HCT116 (cell line): ENCODE measurements at regions not wholly inside any gene's neighbourhood (a gene's known extent, or its start where the extent isn't known, plus 50 kb on each side); places are given as distances from the start of the nearest gene placed in this dataset.

Source experiments
- ATAC-seq: fragments of 200-7000 bp; cut with Tn5 transposase; 2 replicates; pipeline ENCODE4 v1.9.1; 2020; ENCODE audit warnings: mild to moderate bottlenecking, moderate library complexity
- BruUV-seq: library from RNA; stranded (reverse); fragments of 400-500 nt; replicated peaks from 2 replicates; lab custom pipeline; 2021; lab: Mats Ljungman, UMichigan
- CTCF ChIA-PET: fragments of 300-600 bp; sonication (Branson Sonifier 250); formaldehyde crosslinking; loops from one replicate; lab custom pipeline; 2021; ENCODE audit warnings: antibody characterized with exemption; lab: Charles Lee
- POLR2A ChIA-PET: fragments of 300-600, 350-600 bp; sonication (Branson Sonifier 250); formaldehyde crosslinking; loops from one replicate; lab custom pipeline; 2021; ENCODE audit warnings: antibody characterized with exemption; lab: Charles Lee
- RAD21 ChIA-PET, 2 experiments: fragments of 300-600 bp; sonication (Branson Sonifier 250); formaldehyde crosslinking; loops; one replicate each; lab custom pipeline; 2023; ENCODE audit warnings: low total read pairs in 2 of 2; ENCODE audit not compliant: uncharacterized antibody in 2 of 2, unreplicated experiment in 2 of 2, low non-redundant PET in 1 of 2; lab: Charles Lee
- DNase-seq: peaks from one replicate; pipeline ENCODE4 v3.0.0-alpha.2; 2010; ENCODE audit warnings: low read depth, low spot score
- H2AFZ ChIP-seq: fragments of 200-600 bp; shearing (Covaris generic), sonication (generic); 2 replicates; pipeline ENCODE4 v1.6.1; 2017; ENCODE audit warnings: low read depth, mixed run types, mixed read lengths, antibody characterized with exemption, low read length; ENCODE audit not compliant: poor library complexity, severe bottlenecking
- H3K27ac ChIP-seq: 2 replicates; pipeline ENCODE4 v1.5.1; 2012; ENCODE audit warnings: low read depth, low read length
- H3K27me3 ChIP-seq: fragments of 200-600 bp; sonication (generic); 2 replicates; pipeline ENCODE4 v1.6.1; 2016; ENCODE audit warnings: mixed run types, low read length, mixed read lengths; ENCODE audit not compliant: insufficient read depth
- H3K36me3 ChIP-seq, 2 experiments: fragments of 200-500 bp in 1 of 2; fragments of 200-600 bp in 1 of 2; sonication (Bioruptor generic) in 1 of 2; sonication (generic) in 1 of 2; 2 replicates each; pipeline versions ENCODE4 v1.5.1 to v1.6.1; 2014 to 2016; ENCODE audit warnings: low read length in 2 of 2, inconsistent platforms in 1 of 2, mixed read lengths in 1 of 2, mixed run types in 1 of 2; ENCODE audit not compliant: insufficient read depth in 2 of 2, control insufficient read depth in 1 of 2
- H3K4me1 ChIP-seq, 2 experiments: fragments of 200-600 bp in 1 of 2; sonication (generic) in 1 of 2; 2 replicates each; pipeline versions ENCODE4 v1.5.1 to v1.6.1; 2012 to 2017; ENCODE audit warnings: low read length in 2 of 2, inconsistent platforms in 1 of 2, mild to moderate bottlenecking in 1 of 2, mixed read lengths in 1 of 2, mixed run types in 1 of 2, moderate library complexity in 1 of 2; ENCODE audit not compliant: insufficient read depth in 2 of 2, control insufficient read depth in 1 of 2
- H3K4me2 ChIP-seq: fragments of 200-600 bp; sonication (generic); 2 replicates; pipeline ENCODE4 v1.6.1; 2017; ENCODE audit warnings: mixed run types, low read length, mixed read lengths
- H3K4me3 ChIP-seq, 2 experiments: fragments of 200-600 bp in 1 of 2; sonication (generic) in 1 of 2; replicated peaks in 1 of 2; 2 replicates each; pipeline ENCODE4 v1.5.1; 2011 to 2016; ENCODE audit warnings: low read length in 2 of 2, control low read depth in 1 of 2, low read depth in 1 of 2, mild to moderate bottlenecking in 1 of 2, mixed read lengths in 1 of 2, mixed run types in 1 of 2
- H3K79me2 ChIP-seq: fragments of 200-600 bp; sonication (generic); 2 replicates; pipeline ENCODE4 v1.6.1; 2017; ENCODE audit warnings: mild to moderate bottlenecking, mixed run types, low read length, moderate library complexity, mixed read lengths; ENCODE audit not compliant: insufficient read depth
- H3K9ac ChIP-seq: fragments of 200-600 bp; sonication (generic); 2 replicates; pipeline ENCODE4 v1.6.1; 2016; ENCODE audit warnings: low read length, mixed read lengths
- H3K9me2 ChIP-seq: fragments of 200-600 bp; sonication (generic), shearing (Covaris generic); 2 replicates; pipeline ENCODE4 v1.6.1; 2017; ENCODE audit warnings: mixed run types, mild to moderate bottlenecking, moderate library complexity; ENCODE audit not compliant: insufficient read depth
- H3K9me3 ChIP-seq, 2 experiments: fragments of 200-500 bp in 1 of 2; fragments of 200-600 bp in 1 of 2; sonication (Bioruptor generic) in 1 of 2; sonication (generic) in 1 of 2; 2 replicates each; pipeline ENCODE4 v1.6.1; 2014 to 2017; ENCODE audit warnings: low read length in 2 of 2, mixed read lengths in 2 of 2, inconsistent platforms in 1 of 2, low read depth in 1 of 2, mild to moderate bottlenecking in 1 of 2, mixed run types in 1 of 2, moderate library complexity in 1 of 2; ENCODE audit not compliant: control insufficient read depth in 1 of 2, insufficient read depth in 1 of 2
- H4K20me1 ChIP-seq: fragments of 200-600 bp; sonication (generic), shearing (Covaris generic); 2 replicates; pipeline ENCODE4 v1.6.1; 2017; ENCODE audit warnings: mixed run types, mild to moderate bottlenecking, moderate library complexity; ENCODE audit not compliant: insufficient read depth
- ATF3 ChIP-seq: IDR thresholded peaks from 2 replicates; pipeline ENCODE4 v1.6.1; 2012
- ELF1 ChIP-seq: IDR thresholded peaks from 2 replicates; pipeline ENCODE4 v1.6.1; 2012; ENCODE audit warnings: low read depth, borderline replicate concordance
- JUND ChIP-seq: IDR thresholded peaks from 2 replicates; pipeline ENCODE4 v1.6.1; 2012
- REST ChIP-seq: IDR thresholded peaks from 2 replicates; pipeline ENCODE4 v1.6.1; 2012; ENCODE audit warnings: low read depth
- SIN3A ChIP-seq: IDR thresholded peaks from 2 replicates; pipeline ENCODE4 v1.6.1; 2012; ENCODE audit warnings: low read depth
- YY1 ChIP-seq: IDR thresholded peaks from 2 replicates; pipeline ENCODE4 v1.6.1; 2011; ENCODE audit warnings: low read length, low read depth, moderate library complexity, mild to moderate bottlenecking; ENCODE audit not compliant: insufficient replicate concordance; ENCODE audit errors: extremely low read depth
- ZNF274 ChIP-seq: fragments of 200-500 bp; sonication (Bioruptor generic); IDR thresholded peaks from 2 replicates; pipeline ENCODE4 v1.6.1; 2014; ENCODE audit warnings: mild to moderate bottlenecking, low read depth, low read length, inconsistent platforms
- intact Hi-C: fragments of 100-400 bp; cut with micrococcal nuclease; formaldehyde crosslinking; loops from 2 replicates; pipeline ENCODE4 v1.10.0; 2022

DNA sequence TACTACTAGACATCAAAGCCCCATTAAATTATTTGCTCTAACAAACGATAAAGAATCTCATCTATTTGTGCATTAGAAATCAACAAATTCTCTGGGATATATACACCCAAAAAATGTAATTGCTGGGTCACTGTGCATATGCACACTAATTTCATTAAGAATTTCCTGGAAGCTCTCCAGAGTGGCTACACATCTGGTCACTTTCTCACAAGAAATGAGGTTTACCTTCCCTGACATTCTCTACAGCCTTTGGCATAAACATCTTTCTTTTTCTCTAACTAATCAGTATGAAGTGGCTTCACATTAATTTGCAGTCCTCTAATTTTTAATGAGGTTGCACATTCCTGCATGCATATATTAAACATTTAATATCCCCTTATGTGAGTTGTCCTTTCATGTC is 150.8 kb upstream of the ANO5 start (continued):
- no peak for TF ChIP-seq YY1
- TF ChIP-seq ATF3 = no peak

DNA sequence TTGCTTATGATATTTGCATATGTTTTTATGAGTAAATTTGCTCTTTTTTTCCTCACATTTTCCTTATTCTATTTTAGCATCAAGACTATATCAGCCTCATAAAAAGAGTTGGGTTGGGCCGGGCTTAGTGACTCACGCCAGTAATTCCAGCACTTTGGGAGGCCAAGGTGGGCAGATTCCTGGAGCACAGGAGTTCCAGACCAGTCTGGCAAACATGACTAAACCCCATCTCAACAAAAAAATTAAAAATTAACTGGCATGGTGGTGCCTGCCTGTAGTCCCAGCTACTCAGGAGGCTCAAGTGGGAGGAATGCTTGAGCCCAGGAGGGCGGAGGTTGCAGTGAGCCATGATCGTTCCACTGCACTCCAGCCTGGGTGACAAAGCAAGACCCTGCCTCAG is 148.8 kb upstream of the ANO5 start:
- H3K36me3 ChIP-seq = no peaks in the 10 kb centered on the region
- no peak overlapping the region for H3K4me3 ChIP-seq
- ChIA-PET POLR2A (no interaction called here), CTCF (no interaction called here), RAD21 (no interaction called here)
- no peak for DNase-seq
- no peak for TF ChIP-seq SIN3A
- TF ChIP-seq ZNF274 = no peak
- no peak for TF ChIP-seq YY1
- no peak for TF ChIP-seq REST
- no peak for TF ChIP-seq JUND
- no peak for TF ChIP-seq ELF1
- H3K4me2 ChIP-seq = no peak overlapping the region
- no peaks in the 10 kb centered on the region for H4K20me1 ChIP-seq
- H3K27ac ChIP-seq = no peak overlapping the region
- intact Hi-C loops = no loop called here
- H3K9me3 ChIP-seq = peaks cover 0 to 9% of the 10 kb centered on the region in 2 experiments; a peak in 2 of 4 replicates
- no TSS peak for BruUV-seq
- no peak for ATAC-seq
- no peaks in the 10 kb centered on the region for H3K9me2 ChIP-seq
- no peaks in the 10 kb centered on the region for H3K79me2 ChIP-seq
- H3K27me3 ChIP-seq = no peaks in the 10 kb centered on the region
- no peak overlapping the region for H2AFZ ChIP-seq
- H3K9ac ChIP-seq = no peak overlapping the region
- no peaks in the 10 kb centered on the region for H3K4me1 ChIP-seq
